ENCODE measurements at regions not wholly inside any gene's neighbourhood (a gene's known extent, or its start where the extent isn't known, plus 50 kb on each side); places are given as distances from the start of the nearest gene placed in this dataset.
"Not testable (repeated sequence)": the region's sequence is repeated elsewhere in the genome, so short reads cannot be mapped to it uniquely, and the experiment has no call there.

- TF ChIP-seq CTCF (conservative IDR thresholded peaks at IDR 0.05) = no peak
- Mint-ChIP-seq H3K4me1 (ENCODE audit: unreplicated experiment) (no peaks in the 10 kb centered on the region), H3K27ac (no peak overlapping the region), H3K4me3 (no peak overlapping the region), H3K27me3 (no peaks in the 10 kb centered on the region), H3K36me3 (no peaks in the 10 kb centered on the region), H3K9me3 (no peaks in the 10 kb centered on the region)
- no peak for DNase-seq (ENCODE audit: extremely low spot score, unreplicated experiment)
Observed at GRCh38 chr4:164596318-164596878, 157.5 kb upstream of the SMIM31 start.

GRCh38 chr4:164596927-164597326 lies 157.0 kb upstream of the SMIM31 start:
- H3K4me3 Mint-ChIP-seq = no peak overlapping the region
- H3K4me1 Mint-ChIP-seq (ENCODE audit: unreplicated experiment) = no peaks in the 10 kb centered on the region
- DNase-seq (ENCODE audit: extremely low spot score, unreplicated experiment) = no peak
- H3K27ac Mint-ChIP-seq = no peak overlapping the region
- peaks cover 2% of the 10 kb centered on the region for H3K36me3 Mint-ChIP-seq
- no peaks in the 10 kb centered on the region for H3K27me3 Mint-ChIP-seq
- no peak for TF ChIP-seq CTCF (conservative IDR thresholded peaks at IDR 0.05)
- peaks cover 3% of the 10 kb centered on the region for H3K9me3 Mint-ChIP-seq

GRCh38 chr4:164601653-164602052 lies 152.3 kb upstream of the SMIM31 start:
- no peaks in the 10 kb centered on the region for H3K4me1 Mint-ChIP-seq (ENCODE audit: unreplicated experiment)
- no peak for DNase-seq (ENCODE audit: extremely low spot score, unreplicated experiment)
- no peak overlapping the region for H3K27ac Mint-ChIP-seq
- no peak overlapping the region for H3K4me3 Mint-ChIP-seq
- no peak for TF ChIP-seq CTCF (conservative IDR thresholded peaks at IDR 0.05)
- peaks cover 3% of the 10 kb centered on the region for H3K36me3 Mint-ChIP-seq
- H3K9me3 Mint-ChIP-seq = peaks cover 5% of the 10 kb centered on the region
- H3K27me3 Mint-ChIP-seq = no peaks in the 10 kb centered on the region

- not testable (repeated sequence) for H3K4me1 Mint-ChIP-seq (ENCODE audit: unreplicated experiment); H3K4me3 Mint-ChIP-seq; DNase-seq (ENCODE audit: extremely low spot score, unreplicated experiment); H3K27ac Mint-ChIP-seq; H3K9me3 Mint-ChIP-seq; H3K27me3 Mint-ChIP-seq; H3K36me3 Mint-ChIP-seq
Observed at GRCh38 chr4:164605791-164606190, 148.1 kb upstream of the SMIM31 start.

GRCh38 chr4:164606478-164606877 lies 147.5 kb upstream of the SMIM31 start:
- Mint-ChIP-seq H3K27ac (no peak overlapping the region), H3K4me3 (no peak overlapping the region), H3K4me1 (ENCODE audit: unreplicated experiment) (no peaks in the 10 kb centered on the region), H3K9me3 (peaks cover 5% of the 10 kb centered on the region), H3K27me3 (no peaks in the 10 kb centered on the region), H3K36me3 (peaks cover 3% of the 10 kb centered on the region)
- no peak for TF ChIP-seq CTCF (conservative IDR thresholded peaks at IDR 0.05)
- no peak for DNase-seq (ENCODE audit: extremely low spot score, unreplicated experiment)

GRCh38 chr4:164613256-164613655 lies 140.7 kb upstream of the SMIM31 start:
- H3K27ac Mint-ChIP-seq = no peak overlapping the region
- DNase-seq (ENCODE audit: extremely low spot score, unreplicated experiment) = no peak
- H3K9me3 Mint-ChIP-seq = no peaks in the 10 kb centered on the region
- H3K4me1 Mint-ChIP-seq (ENCODE audit: unreplicated experiment) = no peaks in the 10 kb centered on the region
- no peak for TF ChIP-seq CTCF (conservative IDR thresholded peaks at IDR 0.05)
- no peaks in the 10 kb centered on the region for H3K27me3 Mint-ChIP-seq
- no peaks in the 10 kb centered on the region for H3K36me3 Mint-ChIP-seq
- H3K4me3 Mint-ChIP-seq = no peak overlapping the region

Measured in type B pancreatic cell (in vitro differentiated cells).